ENCODE measurements at regions not wholly inside any gene's neighbourhood (a gene's known extent, or its start where the extent isn't known, plus 50 kb on each side); places are given as distances from the start of the nearest gene placed in this dataset.

GRCh38 chr18:27263369-27263768, 78.3 kb upstream of the CHST9 start:
- ChIA-PET CTCF (no interaction called here), POLR2A (ENCODE audit: unreplicated experiment) (no interaction called here)
- no peak overlapping the region for H3K27ac ChIP-seq
- no peaks in the 10 kb centered on the region for H3K79me2 ChIP-seq (ENCODE audit: low read depth)
- intact Hi-C loops (cut with micrococcal nuclease; ENCODE audit: unreplicated experiment), result no loop called here
- no peak overlapping the region for H3K4me2 ChIP-seq
- H3K9me2 ChIP-seq (ENCODE audit: insufficient read depth), result no peaks in the 10 kb centered on the region
- no peaks in the 10 kb centered on the region for H4K20me1 ChIP-seq (ENCODE audit: insufficient read depth)
- DNase-seq, result no peak
- H3F3A ChIP-seq (ENCODE audit: insufficient read depth, low read depth), result no peaks in the 10 kb centered on the region
- TF ChIP-seq, protein P1, sequence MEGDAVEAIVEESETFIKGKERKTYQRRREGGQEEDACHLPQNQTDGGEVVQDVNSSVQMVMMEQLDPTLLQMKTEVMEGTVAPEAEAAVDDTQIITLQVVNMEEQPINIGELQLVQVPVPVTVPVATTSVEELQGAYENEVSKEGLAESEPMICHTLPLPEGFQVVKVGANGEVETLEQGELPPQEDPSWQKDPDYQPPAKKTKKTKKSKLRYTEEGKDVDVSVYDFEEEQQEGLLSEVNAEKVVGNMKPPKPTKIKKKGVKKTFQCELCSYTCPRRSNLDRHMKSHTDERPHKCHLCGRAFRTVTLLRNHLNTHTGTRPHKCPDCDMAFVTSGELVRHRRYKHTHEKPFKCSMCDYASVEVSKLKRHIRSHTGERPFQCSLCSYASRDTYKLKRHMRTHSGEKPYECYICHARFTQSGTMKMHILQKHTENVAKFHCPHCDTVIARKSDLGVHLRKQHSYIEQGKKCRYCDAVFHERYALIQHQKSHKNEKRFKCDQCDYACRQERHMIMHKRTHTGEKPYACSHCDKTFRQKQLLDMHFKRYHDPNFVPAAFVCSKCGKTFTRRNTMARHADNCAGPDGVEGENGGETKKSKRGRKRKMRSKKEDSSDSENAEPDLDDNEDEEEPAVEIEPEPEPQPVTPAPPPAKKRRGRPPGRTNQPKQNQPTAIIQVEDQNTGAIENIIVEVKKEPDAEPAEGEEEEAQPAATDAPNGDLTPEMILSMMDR (conservative IDR thresholded peaks at IDR 0.05), result no peak
- no peak for TF ChIP-seq EZH2 (IDR thresholded peaks at IDR 0.05; ENCODE audit: low read depth)
- BruUV-seq (replicated peaks), result no TSS peak
- H3K27me3 ChIP-seq (ENCODE audit: insufficient read depth, low read depth), result no peaks in the 10 kb centered on the region
- no peaks in the 10 kb centered on the region for H3K36me3 ChIP-seq (ENCODE audit: low read depth)
- H3K9me3 ChIP-seq (ENCODE audit: insufficient read depth, low read depth), result no peaks in the 10 kb centered on the region
- H3K4me1 ChIP-seq (replicated peaks; ENCODE audit: insufficient read depth), result no peaks in the 10 kb centered on the region
- no peak overlapping the region for H3K4me3 ChIP-seq
- no peak overlapping the region for H2AFZ ChIP-seq

GRCh38 chr18:27261769-27262549, 76.9 kb upstream of the CHST9 start:
- no TSS peak for BruUV-seq (replicated peaks)
- no peak overlapping the region for H3K27ac ChIP-seq
- POLR2A ChIA-PET (ENCODE audit: unreplicated experiment), result no interaction called here

DNA sequence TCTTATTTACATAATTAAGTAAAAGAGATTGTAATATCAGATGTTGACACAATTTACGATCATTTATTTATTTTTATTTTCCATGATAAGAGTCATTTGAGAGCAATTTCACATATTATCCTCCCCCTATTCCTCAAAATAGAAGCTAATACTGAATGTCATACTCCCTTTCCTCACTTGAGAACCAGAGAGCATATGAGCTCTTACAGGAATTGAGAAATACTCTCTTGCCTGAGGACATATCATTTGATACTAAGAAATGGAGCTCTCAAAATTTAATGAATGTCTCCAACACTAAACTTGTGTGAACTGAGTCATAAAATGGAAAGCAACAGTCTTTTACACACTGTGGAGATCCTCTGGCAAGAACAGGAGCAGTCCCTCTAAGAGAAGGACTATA, 68.5 kb upstream of the CHST9 start:
- H3K4me3 ChIP-seq, result no peak overlapping the region
- BruUV-seq (replicated peaks), result no TSS peak
- H2AFZ ChIP-seq, result no peak overlapping the region
- H3K4me2 ChIP-seq, result no peak overlapping the region
- H3K27ac ChIP-seq, result no peak overlapping the region
- TF ChIP-seq, protein P1 (conservative IDR thresholded peaks at IDR 0.05), result no peak
- TF ChIP-seq EZH2 (IDR thresholded peaks at IDR 0.05; ENCODE audit: low read depth), result no peak
- ChIA-PET POLR2A (ENCODE audit: unreplicated experiment) (no interaction called here), CTCF (interaction anchor here (0.7 kb wide), 2 partner anchors 88 to 1127 kb away, joined by 3 to 10 read pairs; no protein-coding TSS in a partner anchor)
- no peak for DNase-seq
- H3K27me3 ChIP-seq (ENCODE audit: insufficient read depth, low read depth), result no peaks in the 10 kb centered on the region
- H3K4me1 ChIP-seq (replicated peaks; ENCODE audit: insufficient read depth), result no peaks in the 10 kb centered on the region
- no peaks in the 10 kb centered on the region for H3K9me2 ChIP-seq (ENCODE audit: insufficient read depth)
- no peaks in the 10 kb centered on the region for H3K79me2 ChIP-seq (ENCODE audit: low read depth)
- no peaks in the 10 kb centered on the region for H3F3A ChIP-seq (ENCODE audit: insufficient read depth, low read depth)
- H3K36me3 ChIP-seq (ENCODE audit: low read depth), result no peaks in the 10 kb centered on the region
- H4K20me1 ChIP-seq (ENCODE audit: insufficient read depth), result no peaks in the 10 kb centered on the region
- intact Hi-C loops (cut with micrococcal nuclease; ENCODE audit: unreplicated experiment), result no loop called here
- H3K9me3 ChIP-seq (ENCODE audit: insufficient read depth, low read depth), result no peaks in the 10 kb centered on the region

More at GRCh38 chr18:27261769-27262549, 76.9 kb upstream of the CHST9 start:
- H3F3A ChIP-seq (ENCODE audit: insufficient read depth, low read depth), result no peaks in the 10 kb centered on the region
- no peaks in the 10 kb centered on the region for H3K4me1 ChIP-seq (replicated peaks; ENCODE audit: insufficient read depth)
- CTCF ChIA-PET, result no interaction called here
- H3K9me3 ChIP-seq (ENCODE audit: insufficient read depth, low read depth), result no peaks in the 10 kb centered on the region
- H3K9me2 ChIP-seq (ENCODE audit: insufficient read depth), result no peaks in the 10 kb centered on the region
- DNase-seq, result no peak
- no peaks in the 10 kb centered on the region for H3K27me3 ChIP-seq (ENCODE audit: insufficient read depth, low read depth)
- H3K4me3 ChIP-seq, result no peak overlapping the region
- no peaks in the 10 kb centered on the region for H3K79me2 ChIP-seq (ENCODE audit: low read depth)
- TF ChIP-seq, protein P1 (conservative IDR thresholded peaks at IDR 0.05), result no peak
- TF ChIP-seq EZH2 (IDR thresholded peaks at IDR 0.05; ENCODE audit: low read depth), result no peak
- no peak overlapping the region for H2AFZ ChIP-seq
- no peaks in the 10 kb centered on the region for H3K36me3 ChIP-seq (ENCODE audit: low read depth)
- H4K20me1 ChIP-seq (ENCODE audit: insufficient read depth), result no peaks in the 10 kb centered on the region
- H3K4me2 ChIP-seq, result no peak overlapping the region
- intact Hi-C loops (cut with micrococcal nuclease; ENCODE audit: unreplicated experiment), result no loop called here

Data from PC-9 (cell line).